ENCODE measurements at regions not wholly inside any gene's neighbourhood (a gene's known extent, or its start where the extent isn't known, plus 50 kb on each side); places are given as distances from the start of the nearest gene placed in this dataset.

- no peak for TF ChIP-seq FOXP4 (CRISPR knock-in tag; IDR thresholded peaks at IDR 0.05; ENCODE audit: borderline replicate concordance)
- no peak for TF ChIP-seq ARNT (IDR thresholded peaks at IDR 0.05)
- no peak for TF ChIP-seq HMG20B (CRISPR knock-in tag; IDR thresholded peaks at IDR 0.05)
- TF ChIP-seq PHTF2 (CRISPR knock-in tag; IDR thresholded peaks at IDR 0.05): no peak
- no peak for TF ChIP-seq PURB (CRISPR knock-in tag; IDR thresholded peaks at IDR 0.05; ENCODE audit: low read depth)
Measured at GRCh38 chr1:40921522-40921921, 58.0 kb upstream of the CTPS1 start (continued).

- Histone ChIP-seq H3K4me3 (no peak overlapping the region), H3K4me2 (ENCODE audit: insufficient read depth, low read length) (no peak overlapping the region), H4K20me1 (replicated peaks; ENCODE audit: control insufficient read depth, insufficient read depth, low read length) (no peaks in the 10 kb centered on the region), H3K9me3 (replicated peaks; ENCODE audit: control insufficient read depth, insufficient read depth, low read depth, low read length) (no peaks in the 10 kb centered on the region), H3K27me3 (ENCODE audit: control insufficient read depth in 2 of 2, insufficient read depth in 2 of 2, low read length in 2 of 2) (peaks cover 5 to 9% of the 10 kb centered on the region in 2 experiments; a peak in 3 of 5 replicates), H3K79me2 (ENCODE audit: control insufficient read depth, insufficient read depth, low read length) (no peaks in the 10 kb centered on the region), H3K9ac (ENCODE audit: insufficient read depth in 1 of 2, low read depth in 2 of 2, low read length in 2 of 2) (no peak overlapping the region), H3K9me1 (ENCODE audit: control insufficient read depth, insufficient read depth, low read length) (no peaks in the 10 kb centered on the region), H2AFZ (ENCODE audit: low read depth, low read length) (no peak overlapping the region), H3K27ac (ENCODE audit: extremely low read depth, low read depth, low read length) (no peak overlapping the region), H3K36me3 (ENCODE audit: control insufficient read depth, insufficient read depth, low read length) (no peaks in the 10 kb centered on the region), H3K4me1 (replicated peaks in 1 of 2; ENCODE audit: control insufficient read depth in 2 of 2, insufficient read depth in 2 of 2, low read length in 2 of 2) (peaks cover 0 to 3% of the 10 kb centered on the region in 2 experiments; a peak in 2 of 5 replicates)
- in situ Hi-C loops (cut with MboI): no loop called here
- BruUV-seq (replicated peaks): no TSS peak
- intact Hi-C loops (cut with micrococcal nuclease): no loop called here
- 30% methylated on average over 3 of the region's 3 CpGs for WGBS (ENCODE audit: insufficient coverage, low coverage, missing lambda C conversion rate)
- POLR2A ChIA-PET: interaction anchor here (1.1 to 1.5 kb wide), 3 partner anchors 8 to 12 kb away, joined by 4 to 5 read pairs (median 4); no protein-coding TSS in a partner anchor
- CTCF ChIA-PET (ENCODE audit: low intra/inter-chr PET ratio): interaction anchor here (0.9 kb wide), 1 partner anchor 10 kb away, joined by 3 read pairs; no protein-coding TSS in a partner anchor
- DNase-seq (ENCODE audit: extremely low read depth in 1 of 4, low spot score in 3 of 4) (no peak), FAIRE-seq (no peak), ATAC-seq (no peak)
- no peak for TF ChIP-seq LARP7 (IDR thresholded peaks at IDR 0.05)
- no peak for TF ChIP-seq CTCF (IDR thresholded peaks at IDR 0.05 in 2 of 3, conservative IDR thresholded peaks at IDR 0.05 in 1 of 3; ENCODE audit: insufficient read depth in 2 of 3, low read depth in 1 of 3, low read length in 3 of 3)
- TF ChIP-seq MAFG (tag; conservative IDR thresholded peaks at IDR 0.05): no peak
- peak; percentile 91 for TF ChIP-seq ADNP (tag; IDR thresholded peaks at IDR 0.05)
- no peak for TF ChIP-seq CAMTA2 (CRISPR knock-in tag; conservative IDR thresholded peaks at IDR 0.05)
- peak; percentile 85 for TF ChIP-seq CHD4 (IDR thresholded peaks at IDR 0.05; ENCODE audit: insufficient read depth, insufficient replicate concordance, low read depth, low read length, poor library complexity, severe bottlenecking)
- no peak for TF ChIP-seq NFIX (CRISPR knock-in tag; IDR thresholded peaks at IDR 0.05; ENCODE audit: low read depth)
- TF ChIP-seq FOXP1 (CRISPR knock-in tag; IDR thresholded peaks at IDR 0.05): no peak
- TF ChIP-seq HDGF (IDR thresholded peaks at IDR 0.05): no peak
- TF ChIP-seq ZNF431 (CRISPR knock-in tag; IDR thresholded peaks at IDR 0.05): no peak
- TF ChIP-seq ARID2 (IDR thresholded peaks at IDR 0.05): no peak
- no peak for TF ChIP-seq ATF7 (IDR thresholded peaks at IDR 0.05)
- peak; percentile 46 to 56; a peak in 2 of 4 replicates for TF ChIP-seq RCOR1 (IDR thresholded peaks at IDR 0.05; ENCODE audit: borderline replicate concordance in 1 of 2, low read depth in 2 of 2, low read length in 2 of 2)
- no peak for TF ChIP-seq MIER1 (IDR thresholded peaks at IDR 0.05; ENCODE audit: low read depth)
- no peak for TF ChIP-seq ZNF717 (CRISPR knock-in tag; IDR thresholded peaks at IDR 0.05)
Measured at GRCh38 chr1:40921981-40922677, 57.4 kb upstream of the CTPS1 start.

Measured in K562 (cell line).